PFSK-1 (cell line): ENCODE measurements at regions not wholly inside any gene's neighbourhood (a gene's known extent, or its start where the extent isn't known, plus 50 kb on each side); places are given as distances from the start of the nearest gene placed in this dataset.

Source experiments
- FOXP2 ChIP-seq: optimal IDR thresholded peaks from 2 replicates; pipeline ENCODE3; 2011; ENCODE audit warnings: borderline replicate concordance, control low read depth, inconsistent platforms; ENCODE audit not compliant: insufficient read depth; ENCODE audit errors: extremely low read length, extremely low read depth
- POLR2AphosphoS5 ChIP-seq: IDR thresholded peaks from 2 replicates; pipeline ENCODE4 v1.6.1; 2012; ENCODE audit warnings: low read depth, mild to moderate bottlenecking, control low read depth, low read length, moderate library complexity
- REST ChIP-seq, 2 experiments: IDR thresholded peaks; 2 replicates each; pipeline versions ENCODE4 v1.6.1 to v1.8.0; 2011 to 2012; ENCODE audit warnings: low read depth in 2 of 2, low read length in 2 of 2, control low read depth in 1 of 2, inconsistent platforms in 1 of 2, mild to moderate bottlenecking in 1 of 2, moderate library complexity in 1 of 2; ENCODE audit not compliant: insufficient read depth in 1 of 2
- SIN3A ChIP-seq: IDR thresholded peaks from 2 replicates; pipeline ENCODE4 v1.6.1; 2012; ENCODE audit warnings: mild to moderate bottlenecking, low read length, moderate library complexity, borderline replicate concordance; ENCODE audit not compliant: insufficient read depth
- TAF1 ChIP-seq: IDR thresholded peaks from 2 replicates; pipeline ENCODE4 v1.6.1; 2012; ENCODE audit warnings: low read length, control low read depth, borderline replicate concordance; ENCODE audit not compliant: insufficient read depth

- TF ChIP-seq REST (IDR thresholded peaks at IDR 0.05; ENCODE audit: insufficient read depth in 1 of 2, low read depth in 2 of 2, low read length in 2 of 2) = no peak
- TF ChIP-seq TAF1 = no peak
- no peak for TF ChIP-seq SIN3A
- no peak for TF ChIP-seq POLR2AphosphoS5
- TF ChIP-seq FOXP2 = no peak
These were observed 222.6 kb downstream of the KDM5D start for GRCh38 chrY:19521976-19522375.

- TF ChIP-seq FOXP2 (no peak), SIN3A (no peak), REST (IDR thresholded peaks at IDR 0.05; ENCODE audit: insufficient read depth in 1 of 2, low read depth in 2 of 2, low read length in 2 of 2) (no peak), POLR2AphosphoS5 (no peak), TAF1 (no peak)
These were observed 241.5 kb downstream of the KDM5D start for GRCh38 chrY:19503092-19503449.

- no peak for TF ChIP-seq POLR2AphosphoS5
- TF ChIP-seq FOXP2 = no peak
- no peak for TF ChIP-seq TAF1
- TF ChIP-seq REST (IDR thresholded peaks at IDR 0.05; ENCODE audit: insufficient read depth in 1 of 2, low read depth in 2 of 2, low read length in 2 of 2) = no peak
- TF ChIP-seq SIN3A = no peak
These were observed 242.1 kb downstream of the KDM5D start for GRCh38 chrY:19502169-19503091.

GRCh38 chrY:19498556-19498955, 246.0 kb downstream of the KDM5D start:
- TF ChIP-seq FOXP2 (no peak), TAF1 (no peak), SIN3A (no peak), REST (IDR thresholded peaks at IDR 0.05; ENCODE audit: insufficient read depth in 1 of 2, low read depth in 2 of 2, low read length in 2 of 2) (no peak), POLR2AphosphoS5 (no peak)
